K562 (cell line): ENCODE measurements at regions not wholly inside any gene's neighbourhood (a gene's known extent, or its start where the extent isn't known, plus 50 kb on each side); places are given as distances from the start of the nearest gene placed in this dataset.

Experiments used
- ATAC-seq: fragments of 200-7000 bp; cut with Tn5 transposase; 3 replicates; pipeline ENCODE4 v1.9.1; 2020; ENCODE audit warnings: moderate library complexity
- BruUV-seq: library from RNA; stranded (reverse); fragments of 400-500 nt; replicated peaks from 2 replicates; lab custom pipeline; 2021; lab: Mats Ljungman, UMichigan
- CTCF ChIA-PET: fragments of 300-600 bp; formaldehyde crosslinking; extraction: SDS; loops from one replicate; lab custom pipeline; 2021; ENCODE audit warnings: low intra/inter-chr PET ratio; lab: Yijun Ruan, JAX
- POLR2A ChIA-PET: fragments of 300-600, 350-650 bp; sonication (Branson Sonifier 250); formaldehyde crosslinking; extraction: SDS; loops from one replicate; lab custom pipeline; 2021; ENCODE audit warnings: antibody characterized with exemption, inconsistent platforms; lab: Yijun Ruan, JAX
- DNase-seq, 4 experiments: peaks; one replicate each; pipeline versions ENCODE4 v3.0.0 to v3.0.0-alpha.2; 2011 to 2018; ENCODE audit warnings: low spot score in 3 of 4, mixed read lengths in 3 of 4; ENCODE audit errors: extremely low read depth in 1 of 4
- FAIRE-seq: peaks from 2 replicates; lab custom pipeline; 2011; peaks lifted over from hg19 to GRCh38; lab: Jason Lieb, UNC
- H2AFZ ChIP-seq: 2 replicates; pipeline ENCODE4 v1.6.0; 2011; ENCODE audit warnings: low read depth, low read length, control low read depth, inconsistent platforms
- H3K27ac ChIP-seq: fragments of 200-600 bp; 3 replicates; pipeline ENCODE4 v1.8.0; 2011; ENCODE audit warnings: low read depth, mild to moderate bottlenecking, control low read depth, inconsistent platforms, low read length, moderate library complexity, mixed read lengths; ENCODE audit errors: extremely low read depth
- H3K27me3 ChIP-seq, 2 experiments: fragments of 300-600 bp in 1 of 2; 2 replicates in 1 of 2; 3 replicates in 1 of 2; pipeline versions ENCODE4 v1.6.0 to v1.8.0; 2011; ENCODE audit warnings: inconsistent platforms in 2 of 2, low read length in 2 of 2, mild to moderate bottlenecking in 1 of 2, mixed read lengths in 1 of 2, moderate library complexity in 1 of 2; ENCODE audit not compliant: control insufficient read depth in 2 of 2, insufficient read depth in 2 of 2
- H3K36me3 ChIP-seq: fragments of 300-600 bp; 3 replicates; pipeline ENCODE4 v1.8.0; 2011; ENCODE audit warnings: mild to moderate bottlenecking, low read length, inconsistent platforms; ENCODE audit not compliant: control insufficient read depth, insufficient read depth
- H3K4me1 ChIP-seq, 2 experiments: fragments of 200-600 bp in 1 of 2; replicated peaks in 1 of 2; 2 replicates in 1 of 2; 3 replicates in 1 of 2; pipeline versions ENCODE4 v1.5.1 to v1.8.0; 2011; ENCODE audit warnings: inconsistent platforms in 2 of 2, low read length in 2 of 2, mild to moderate bottlenecking in 1 of 2, mixed read lengths in 1 of 2, moderate library complexity in 1 of 2; ENCODE audit not compliant: control insufficient read depth in 2 of 2, insufficient read depth in 2 of 2
- H3K4me2 ChIP-seq: 2 replicates; pipeline ENCODE4 v1.6.1; 2011; ENCODE audit warnings: low read length, control low read depth, inconsistent platforms, mixed read lengths; ENCODE audit not compliant: insufficient read depth
- H3K4me3 ChIP-seq: fragments of 200-600 bp; sonication (generic), shearing (Covaris generic); 2 replicates; pipeline ENCODE4 v1.5.1; 2016; ENCODE audit warnings: control low read depth, inconsistent platforms
- H3K79me2 ChIP-seq: fragments of 200-600 bp; 3 replicates; pipeline ENCODE4 v1.8.0; 2011; ENCODE audit warnings: low read length, inconsistent platforms; ENCODE audit not compliant: control insufficient read depth, insufficient read depth
- H3K9ac ChIP-seq, 2 experiments: 2 replicates each; pipeline versions ENCODE4 v1.6.0 to v1.6.1; 2011; ENCODE audit warnings: low read depth in 2 of 2, low read length in 2 of 2, control low read depth in 1 of 2, inconsistent platforms in 1 of 2, mild to moderate bottlenecking in 1 of 2, mixed read lengths in 1 of 2; ENCODE audit not compliant: insufficient read depth in 1 of 2
- H3K9me1 ChIP-seq: one replicate; pipeline ENCODE4 v1.6.0; 2011; ENCODE audit warnings: inconsistent platforms, mild to moderate bottlenecking, low read length, moderate library complexity; ENCODE audit not compliant: control insufficient read depth, insufficient read depth
- H3K9me3 ChIP-seq: replicated peaks from 2 replicates; pipeline ENCODE4 v1.5.1; 2011; ENCODE audit warnings: low read depth, low read length, inconsistent platforms; ENCODE audit not compliant: control insufficient read depth, insufficient read depth
- H4K20me1 ChIP-seq: replicated peaks from 2 replicates; pipeline ENCODE4 v1.6.1; 2011; ENCODE audit warnings: low read length, inconsistent platforms, mixed read lengths; ENCODE audit not compliant: control insufficient read depth, insufficient read depth
- ATF7 ChIP-seq: fragments of 450-650 bp; IDR thresholded peaks from 2 replicates; pipeline ENCODE4 v1.7.1; 2014; ENCODE audit warnings: mild to moderate bottlenecking, moderate library complexity
- CEBPG ChIP-seq, 3 experiments: fragments of 200-800 bp in 1 of 3; sonication (Bioruptor generic) in 1 of 3; sonication (generic) in 1 of 3; formaldehyde crosslinking in 1 of 3; IDR thresholded peaks in 2 of 3; conservative IDR thresholded peaks in 1 of 3; 2 replicates each; pipeline versions ENCODE4 v1.6.1 to v1.8.0; 2016 to 2022; ENCODE audit warnings: missing compliant biosample characterization in 2 of 3, missing genetic modification characterization in 2 of 3, mild to moderate bottlenecking in 1 of 3, missing genetic modification reagents in 1 of 3
- EGR1 ChIP-seq: fragments of 450-650 bp; conservative IDR thresholded peaks from 2 replicates; pipeline ENCODE4 v1.6.1; 2017; ENCODE audit warnings: mild to moderate bottlenecking
- HNRNPLL ChIP-seq: fragments of 200-400 bp; formaldehyde crosslinking; IDR thresholded peaks from 2 replicates; pipeline ENCODE4 v1.6.1; 2017; ENCODE audit warnings: low read length, low read depth, mild to moderate bottlenecking; ENCODE audit not compliant: poor library complexity, severe bottlenecking
- MCM5 ChIP-seq: fragments of 450-650 bp; IDR thresholded peaks from 2 replicates; pipeline ENCODE4 v1.6.1; 2016; ENCODE audit warnings: low read depth
- POLR2AphosphoS2 ChIP-seq: IDR thresholded peaks from 2 replicates; pipeline ENCODE4 v1.6.1; 2012; ENCODE audit warnings: low read length, improper control_type of control experiment
- RBM14 ChIP-seq: fragments of 200-400 bp; formaldehyde crosslinking; IDR thresholded peaks from 2 replicates; pipeline ENCODE4 v1.6.1; 2018; ENCODE audit warnings: low read depth, mild to moderate bottlenecking, low read length, moderate library complexity, borderline replicate concordance; ENCODE audit not compliant: insufficient read depth
- SIN3A ChIP-seq, 2 experiments: fragments of 150-350 bp in 1 of 2; IDR thresholded peaks; 2 replicates each; pipeline ENCODE4 v1.6.1; 2011 to 2016; ENCODE audit warnings: borderline replicate concordance in 2 of 2, low read depth in 2 of 2, low read length in 2 of 2, mild to moderate bottlenecking in 2 of 2, moderate library complexity in 2 of 2; ENCODE audit not compliant: control insufficient read depth in 1 of 2
- TAF15 ChIP-seq: fragments of 200-400 bp; formaldehyde crosslinking; IDR thresholded peaks from 2 replicates; pipeline ENCODE4 v1.6.1; 2017; ENCODE audit warnings: mild to moderate bottlenecking, low read depth, low read length, moderate library complexity
- ZBTB43 ChIP-seq: sonication (generic); formaldehyde crosslinking; IDR thresholded peaks from 2 replicates; pipeline ENCODE4 v1.8.0; 2023; ENCODE audit warnings: mild to moderate bottlenecking, missing genetic modification reagents
- ZKSCAN8 ChIP-seq: fragments of 200-800 bp; sonication (Bioruptor generic); IDR thresholded peaks from 2 replicates; pipeline ENCODE4 v1.6.1; 2016; ENCODE audit warnings: missing genetic modification characterization, missing compliant biosample characterization
- ZNF143 ChIP-seq: sonication (generic); formaldehyde crosslinking; IDR thresholded peaks from 2 replicates; pipeline ENCODE4 v1.9.0; 2022; ENCODE audit warnings: mild to moderate bottlenecking, missing genetic modification reagents
- WGBS: fragments of 100-300 bp; shearing (Covaris generic); methylation state at CpG from one replicate; pipeline ENCODE4 v1.1.6; 2016; ENCODE audit warnings: low coverage, mixed read lengths; ENCODE audit not compliant: insufficient coverage; ENCODE audit errors: missing lambda C conversion rate; 5-methylcytosine and 5-hydroxymethylcytosine counted together
- in situ Hi-C: fragments of 300-500 bp; cut with MboI; formaldehyde crosslinking; loops from 4 replicates; pipeline ENCODE4 v1.15.0; 2018; ENCODE audit warnings: inconsistent platforms, mixed read lengths
- intact Hi-C: fragments of 100-400 bp; cut with micrococcal nuclease; formaldehyde crosslinking; loops from 2 replicates; pipeline ENCODE4 v1.14.2; 2022
- TF ChIP-seq, protein P1 (sequence below): fragments of 450-650 bp; conservative IDR thresholded peaks from 2 replicates; pipeline ENCODE4 v1.6.1; 2016; ENCODE audit warnings: missing genetic modification characterization, low read depth, mild to moderate bottlenecking, missing compliant biosample characterization, moderate library complexity

DNA sequence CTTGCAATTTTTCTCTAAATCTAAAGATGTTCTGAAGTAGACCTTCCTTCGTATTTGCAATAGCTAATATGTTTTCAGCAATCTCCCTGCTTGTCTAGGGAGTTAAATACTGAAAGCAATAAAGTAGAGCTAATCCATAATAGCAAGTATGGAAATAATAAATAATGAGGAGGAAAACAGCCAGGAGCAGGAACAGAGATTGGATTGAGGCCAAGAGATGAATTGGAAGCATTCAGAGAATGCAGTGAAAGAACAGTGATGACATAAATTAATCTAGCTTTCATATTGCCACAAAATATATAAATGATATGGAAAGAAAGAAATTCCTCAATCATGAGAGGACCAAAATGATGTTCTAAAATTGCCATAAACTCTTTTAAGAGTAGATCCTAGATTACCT lies 679.7 kb downstream of the METTL4 start:
- no peaks in the 10 kb centered on the region for H3K27me3 ChIP-seq
- H3K4me3 ChIP-seq, result no peak overlapping the region
- DNase-seq (no peak), ATAC-seq (no peak), FAIRE-seq (no peak)
- intact Hi-C loops (no loop called here), in situ Hi-C loops (no loop called here)
- POLR2A ChIA-PET, result interaction anchor here (0.6 kb wide), 1 partner anchor 1072 kb away, joined by 3 read pairs; no protein-coding TSS in a partner anchor
- no peaks in the 10 kb centered on the region for H3K9me1 ChIP-seq
- no TSS peak for BruUV-seq
- no peak overlapping the region for H3K27ac ChIP-seq
- no peak overlapping the region for H3K9ac ChIP-seq
- 0% methylated on average over 1 of the region's 1 CpG for WGBS
- TF ChIP-seq ZNF143 (CRISPR knock-in tag) (no peak), HNRNPLL (no peak), ATF7 (no peak), CEBPG (CRISPR knock-in tag; IDR thresholded peaks at IDR 0.05) (no peak), CEBPG (tag; conservative IDR thresholded peaks at IDR 0.05 in 1 of 2, IDR thresholded peaks at IDR 0.05 in 1 of 2) (no peak), SIN3A (IDR thresholded peaks at IDR 0.05; ENCODE audit: borderline replicate concordance in 2 of 2, control insufficient read depth in 1 of 2, low read depth in 2 of 2, low read length in 2 of 2) (no peak), POLR2AphosphoS2 (no peak), RBM14 (no peak), MCM5 (no peak), ZKSCAN8 (CRISPR knock-in tag) (no peak), EGR1 (no peak), ZBTB43 (no peak), TAF15 (no peak)
- TF ChIP-seq, protein P1, sequence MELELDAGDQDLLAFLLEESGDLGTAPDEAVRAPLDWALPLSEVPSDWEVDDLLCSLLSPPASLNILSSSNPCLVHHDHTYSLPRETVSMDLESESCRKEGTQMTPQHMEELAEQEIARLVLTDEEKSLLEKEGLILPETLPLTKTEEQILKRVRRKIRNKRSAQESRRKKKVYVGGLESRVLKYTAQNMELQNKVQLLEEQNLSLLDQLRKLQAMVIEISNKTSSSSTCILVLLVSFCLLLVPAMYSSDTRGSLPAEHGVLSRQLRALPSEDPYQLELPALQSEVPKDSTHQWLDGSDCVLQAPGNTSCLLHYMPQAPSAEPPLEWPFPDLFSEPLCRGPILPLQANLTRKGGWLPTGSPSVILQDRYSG (tag), result no peak
- no peaks in the 10 kb centered on the region for H3K79me2 ChIP-seq
- CTCF ChIA-PET, result no interaction called here
- no peak overlapping the region for H2AFZ ChIP-seq
- H4K20me1 ChIP-seq, result no peaks in the 10 kb centered on the region
- H3K4me1 ChIP-seq, result no peaks in the 10 kb centered on the region
- no peaks in the 10 kb centered on the region for H3K9me3 ChIP-seq
- no peaks in the 10 kb centered on the region for H3K36me3 ChIP-seq
- H3K4me2 ChIP-seq, result no peak overlapping the region
